Stimulated activated CD4-positive, alpha-beta T cell treated with anti-CD3 and anti-CD28 coated beads, Interleukin-12 subunit alpha, Interleukin-12 subunit beta, amount 100 ng/mL, for 48 hours (primary cell): ENCODE measurements at regions not wholly inside any gene's neighbourhood (a gene's known extent, or its start where the extent isn't known, plus 50 kb on each side); places are given as distances from the start of the nearest gene placed in this dataset.

Experiments used
- DNase-seq, 3 donors: peaks; one replicate each; pipeline ENCODE4 v3.0.0-alpha.2; 2020; ENCODE audit warnings: low read depth in 2 of 3, low spot score in 1 of 3

GRCh38 chr1:21347072-21347581 is 56.9 kb upstream of the ECE1 start:
- DNase-seq: no peak

GRCh38 chr1:21346365-21347071 is 56.3 kb upstream of the ECE1 start:
- DNase-seq: no peak

GRCh38 chr1:21344750-21345443 is 54.6 kb upstream of the ECE1 start:
- no peak for DNase-seq

- no peak for DNase-seq
Observed at GRCh38 chr1:21344098-21344749, 54.0 kb upstream of the ECE1 start.

- DNase-seq: peak in 1 of 3 donors; percentile 40
Observed at GRCh38 chr1:21342961-21343838, 52.9 kb upstream of the ECE1 start.

GRCh38 chr1:21341517-21342078 is 51.3 kb upstream of the ECE1 start:
- no peak for DNase-seq

- no peak for DNase-seq
Observed at GRCh38 chr1:21341022-21341421, 50.8 kb upstream of the ECE1 start.

- no peak for DNase-seq
Observed at GRCh38 chr1:21340230-21340945, 50.1 kb upstream of the ECE1 start.
